Endodermal cell (in vitro differentiated cells): ENCODE measurements at regions not wholly inside any gene's neighbourhood (a gene's known extent, or its start where the extent isn't known, plus 50 kb on each side); places are given as distances from the start of the nearest gene placed in this dataset.

Experiments
- DNase-seq: peaks from one replicate; pipeline ENCODE4 v3.0.0-alpha.2; 2017
- H3K27ac ChIP-seq: 2 replicates; pipeline ENCODE4 v1.5.1; 2013; ENCODE audit warnings: mild to moderate bottlenecking, low read depth, low read length, moderate library complexity
- H3K27me3 ChIP-seq: 2 replicates; pipeline ENCODE4 v1.6.1; 2013; ENCODE audit warnings: mild to moderate bottlenecking, low read length, moderate library complexity; ENCODE audit not compliant: insufficient read depth, control insufficient read depth, poor library complexity, severe bottlenecking
- H3K36me3 ChIP-seq: 2 replicates; pipeline ENCODE4 v1.7.0; 2013; ENCODE audit warnings: mild to moderate bottlenecking, low read length, moderate library complexity; ENCODE audit not compliant: control insufficient read depth, insufficient read depth
- H3K4me1 ChIP-seq: one replicate; pipeline ENCODE4 v1.7.0; 2013; ENCODE audit warnings: low read length; ENCODE audit not compliant: control insufficient read depth, insufficient read depth
- H3K4me3 ChIP-seq: 2 replicates; pipeline ENCODE4 v1.5.1; 2013; ENCODE audit warnings: mild to moderate bottlenecking, low read length, moderate library complexity
- H3K9ac ChIP-seq: 2 replicates; pipeline ENCODE4 v1.6.1; 2013; ENCODE audit warnings: mild to moderate bottlenecking, low read length, moderate library complexity; ENCODE audit not compliant: poor library complexity, severe bottlenecking; ENCODE audit errors: extremely low read depth
- H3K9me3 ChIP-seq: 2 replicates; pipeline ENCODE4 v1.6.1; 2013; ENCODE audit warnings: mild to moderate bottlenecking, low read length, moderate library complexity; ENCODE audit not compliant: control insufficient read depth
- H3K27ac Mint-ChIP-seq: 2 replicates; pipeline ENCODE4 v1.8.0; 2020; ENCODE audit warnings: mixed read lengths
- H3K27me3 Mint-ChIP-seq: 2 replicates; pipeline ENCODE4 v1.8.0; 2021; ENCODE audit warnings: mild to moderate bottlenecking, mixed read lengths; ENCODE audit not compliant: insufficient read depth
- H3K36me3 Mint-ChIP-seq: 2 replicates; pipeline ENCODE4 v1.8.0; 2020; ENCODE audit warnings: low read depth, mixed read lengths
- H3K4me1 Mint-ChIP-seq: 2 replicates; pipeline ENCODE4 v1.8.0; 2020; ENCODE audit warnings: mixed read lengths
- H3K4me3 Mint-ChIP-seq: 2 replicates; pipeline ENCODE4 v1.8.0; 2020; ENCODE audit warnings: mild to moderate bottlenecking, moderate library complexity, mixed read lengths
- H3K9me3 Mint-ChIP-seq: 2 replicates; pipeline ENCODE4 v1.8.0; 2020; ENCODE audit warnings: mild to moderate bottlenecking, mixed read lengths
- CTCF ChIP-seq: fragments of 200-600 bp; sonication (generic); conservative IDR thresholded peaks from 2 replicates; pipeline ENCODE4 v1.5.0; 2021; ENCODE audit warnings: antibody characterized with exemption, mild to moderate bottlenecking
- WGBS, 2 experiments: methylation state at CpG; one replicate each; pipeline versions ENCODE4 v1.1.5 to v1.1.7; 2013; ENCODE audit warnings: missing lambda C conversion rate in 2 of 2, mixed read lengths in 1 of 2; ENCODE audit not compliant: insufficient coverage in 1 of 2, insufficient read length in 1 of 2; 5-methylcytosine and 5-hydroxymethylcytosine counted together

GRCh38 chr14:106679776-106680175, 1153.4 kb downstream of the TMEM121 start:
- H3K9me3 ChIP-seq = peaks cover 55% of the 10 kb centered on the region
- peaks cover 87% of the 10 kb centered on the region for H3K9me3 Mint-ChIP-seq
- no peak for DNase-seq
- H3K27ac Mint-ChIP-seq = no peak overlapping the region
- H3K27ac ChIP-seq = no peak overlapping the region
- H3K27me3 Mint-ChIP-seq = no peaks in the 10 kb centered on the region
- H3K27me3 ChIP-seq = no peaks in the 10 kb centered on the region
- no peaks in the 10 kb centered on the region for H3K36me3 Mint-ChIP-seq
- no peak overlapping the region for H3K9ac ChIP-seq
- H3K4me3 ChIP-seq = no peak overlapping the region
- no peaks in the 10 kb centered on the region for H3K4me1 Mint-ChIP-seq
- WGBS, 2 experiments = 43% methylated on average over 5 of the region's 5 CpGs; no CpG with 5 or more reads in 1 of the 2 experiments
- H3K36me3 ChIP-seq = no peaks in the 10 kb centered on the region
- no peaks in the 10 kb centered on the region for H3K4me1 ChIP-seq
- TF ChIP-seq CTCF = no peak
- no peak overlapping the region for H3K4me3 Mint-ChIP-seq

- TF ChIP-seq CTCF = no peak
- no peak overlapping the region for H3K4me3 Mint-ChIP-seq
- H3K27ac Mint-ChIP-seq = no peak overlapping the region
- no peaks in the 10 kb centered on the region for H3K27me3 Mint-ChIP-seq
- DNase-seq = no peak
- H3K9ac ChIP-seq = no peak overlapping the region
- H3K36me3 ChIP-seq = no peaks in the 10 kb centered on the region
- H3K27me3 ChIP-seq = no peaks in the 10 kb centered on the region
- 83% methylated on average over 4 to 8 of the region's 8 CpGs for WGBS, 2 experiments
- no peak overlapping the region for H3K27ac ChIP-seq
- H3K36me3 Mint-ChIP-seq = no peaks in the 10 kb centered on the region
- H3K4me3 ChIP-seq = no peak overlapping the region
- no peaks in the 10 kb centered on the region for H3K4me1 ChIP-seq
- H3K9me3 Mint-ChIP-seq = peaks cover 91% of the 10 kb centered on the region
- no peaks in the 10 kb centered on the region for H3K4me1 Mint-ChIP-seq
- peaks cover 69% of the 10 kb centered on the region for H3K9me3 ChIP-seq
These were observed 1154.8 kb downstream of the TMEM121 start for GRCh38 chr14:106681161-106681560.

GRCh38 chr14:106681568-106681967, 1155.2 kb downstream of the TMEM121 start:
- H3K4me1 ChIP-seq = no peaks in the 10 kb centered on the region
- H3K27ac ChIP-seq = no peak overlapping the region
- no peak overlapping the region for H3K9ac ChIP-seq
- Mint-ChIP-seq H3K4me1 (no peaks in the 10 kb centered on the region), H3K27ac (no peak overlapping the region), H3K27me3 (no peaks in the 10 kb centered on the region), H3K36me3 (no peaks in the 10 kb centered on the region), H3K4me3 (no peak overlapping the region), H3K9me3 (peaks cover 92% of the 10 kb centered on the region)
- H3K4me3 ChIP-seq = no peak overlapping the region
- H3K36me3 ChIP-seq = no peaks in the 10 kb centered on the region
- no peak for DNase-seq
- whole genome bisulfite sequencing, 2 experiments = 46 to 57% methylated on average over 1 to 2 of the region's 2 CpGs
- peaks cover 73% of the 10 kb centered on the region for H3K9me3 ChIP-seq
- TF ChIP-seq CTCF = no peak
- H3K27me3 ChIP-seq = no peaks in the 10 kb centered on the region
